Head of caudate nucleus (tissue), 42 donors: ENCODE measurements at regions not wholly inside any gene's neighbourhood (a gene's known extent, or its start where the extent isn't known, plus 50 kb on each side); places are given as distances from the start of the nearest gene placed in this dataset.

Experiments
- DNase-seq, 42 donors: peaks; one replicate each; pipeline versions ENCODE4 v3.0.0 to v3.0.0-alpha.2; 2020 to 2021; ENCODE audit warnings: mixed read lengths in 7 of 42
- intact Hi-C: fragments of 100-400 bp; cut with DNase I; formaldehyde crosslinking; loops from one replicate; pipeline ENCODE4 v1.15.0; 2022

DNA sequence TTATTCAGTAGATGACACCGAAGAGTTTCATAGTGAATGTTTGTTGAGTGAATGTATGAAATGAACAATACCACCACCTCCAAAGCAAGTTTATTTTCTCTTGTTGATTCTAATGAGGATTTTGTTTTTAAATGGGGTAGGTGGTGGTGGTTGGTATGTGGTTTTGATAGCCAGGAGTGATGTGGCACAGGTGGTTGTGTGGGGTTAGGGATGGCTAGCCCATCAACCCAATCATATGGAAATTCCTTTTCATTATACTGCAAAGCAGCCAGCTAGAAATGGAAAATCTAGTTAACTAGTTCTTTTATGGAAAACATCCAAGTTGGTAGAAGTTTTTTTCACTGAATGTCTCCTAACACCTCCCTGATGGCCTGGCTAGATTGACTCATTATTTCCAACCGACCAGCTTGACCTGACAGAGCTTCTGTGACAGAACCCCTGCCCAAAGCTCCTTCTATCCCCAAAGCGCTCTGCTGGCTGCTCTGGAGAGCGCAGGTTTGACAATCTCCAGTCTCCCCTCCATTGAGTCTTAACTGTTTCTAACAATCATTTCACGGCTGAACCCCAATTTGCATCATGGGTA is 376.9 kb downstream of the MTX2 start:
- intact Hi-C loops = no loop called here
- no peak for DNase-seq

DNA sequence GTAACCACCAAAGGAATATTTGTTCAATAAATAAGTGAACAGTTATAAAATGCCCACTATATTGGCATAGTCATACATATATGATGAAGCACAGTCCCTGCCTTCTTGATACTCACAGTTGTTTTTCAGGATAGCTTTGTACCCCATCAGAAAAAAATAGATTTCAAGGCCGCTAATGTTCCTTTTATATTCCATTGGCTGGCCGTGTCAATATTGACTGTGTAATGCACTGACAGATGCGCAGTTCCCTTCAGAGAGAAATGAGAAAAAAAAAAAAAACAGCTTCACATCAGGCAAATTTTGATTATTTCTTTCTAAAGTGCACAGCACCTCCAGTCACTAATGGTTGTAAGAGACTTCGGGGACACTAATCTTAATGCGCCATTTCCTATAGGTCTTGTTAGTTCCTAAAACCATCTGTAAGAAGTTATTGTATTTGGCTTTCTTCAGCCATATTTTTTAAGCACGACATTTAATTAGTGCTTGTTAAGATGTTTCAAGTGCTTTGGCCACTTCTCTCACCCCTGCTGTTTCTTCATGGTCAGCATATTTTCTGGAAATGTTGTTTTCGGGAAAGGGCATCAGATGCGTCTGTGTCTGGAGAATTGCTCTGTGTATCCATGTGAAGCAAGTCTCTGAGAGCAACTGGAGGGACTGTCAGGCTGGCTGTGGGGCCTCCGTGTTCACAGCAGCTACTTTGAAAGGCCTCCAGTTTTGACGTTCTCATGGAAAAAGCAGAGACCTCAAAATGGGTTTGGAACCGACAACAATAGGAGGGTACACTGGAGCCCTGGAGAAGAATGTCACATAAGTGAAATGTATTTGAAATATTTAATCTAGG is 378.3 kb downstream of the MTX2 start:
- intact Hi-C loops = no loop called here
- no peak for DNase-seq

DNA sequence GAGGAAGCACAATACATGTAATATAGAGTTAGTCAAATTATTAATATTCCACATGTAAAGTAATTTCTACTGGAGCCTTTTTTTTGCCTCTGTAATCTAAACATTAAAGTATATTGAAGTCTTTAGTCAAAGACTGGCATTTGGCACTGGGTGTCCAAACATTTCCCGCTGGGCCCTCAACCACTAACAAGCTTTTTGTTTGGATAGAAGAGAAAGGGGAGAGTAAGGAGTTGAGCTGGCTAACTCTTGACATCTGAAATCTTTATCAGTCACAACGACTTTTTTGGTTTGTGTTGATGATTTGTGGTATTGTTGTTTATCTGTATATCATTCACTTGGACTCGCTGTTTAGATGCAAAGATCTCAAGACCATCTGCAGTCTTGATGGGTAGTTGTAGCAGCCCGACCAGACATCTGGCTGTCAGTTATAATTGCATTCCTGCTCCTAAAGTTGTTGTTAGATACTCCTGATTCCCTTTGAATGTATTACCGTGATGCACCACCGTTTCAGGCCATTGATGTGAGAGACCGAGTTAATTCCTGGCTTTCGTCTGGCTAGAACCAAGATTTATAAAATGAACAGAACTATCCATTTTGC is 379.6 kb downstream of the MTX2 start:
- intact Hi-C loops = no loop called here
- no peak for DNase-seq

- no peak for DNase-seq
- intact Hi-C loops = loop anchor here (10.0 kb wide), 1 partner anchor 165 kb away; no protein-coding TSS in a partner anchor
These were observed 381.0 kb downstream of the MTX2 start for GRCh38 chr2:176650104-176650837.

- DNase-seq = no peak
- intact Hi-C loops = loop anchor here (10.0 kb wide), 1 partner anchor 164 kb away; no protein-coding TSS in a partner anchor
These were observed 381.8 kb downstream of the MTX2 start for GRCh38 chr2:176650838-176651555.

DNA sequence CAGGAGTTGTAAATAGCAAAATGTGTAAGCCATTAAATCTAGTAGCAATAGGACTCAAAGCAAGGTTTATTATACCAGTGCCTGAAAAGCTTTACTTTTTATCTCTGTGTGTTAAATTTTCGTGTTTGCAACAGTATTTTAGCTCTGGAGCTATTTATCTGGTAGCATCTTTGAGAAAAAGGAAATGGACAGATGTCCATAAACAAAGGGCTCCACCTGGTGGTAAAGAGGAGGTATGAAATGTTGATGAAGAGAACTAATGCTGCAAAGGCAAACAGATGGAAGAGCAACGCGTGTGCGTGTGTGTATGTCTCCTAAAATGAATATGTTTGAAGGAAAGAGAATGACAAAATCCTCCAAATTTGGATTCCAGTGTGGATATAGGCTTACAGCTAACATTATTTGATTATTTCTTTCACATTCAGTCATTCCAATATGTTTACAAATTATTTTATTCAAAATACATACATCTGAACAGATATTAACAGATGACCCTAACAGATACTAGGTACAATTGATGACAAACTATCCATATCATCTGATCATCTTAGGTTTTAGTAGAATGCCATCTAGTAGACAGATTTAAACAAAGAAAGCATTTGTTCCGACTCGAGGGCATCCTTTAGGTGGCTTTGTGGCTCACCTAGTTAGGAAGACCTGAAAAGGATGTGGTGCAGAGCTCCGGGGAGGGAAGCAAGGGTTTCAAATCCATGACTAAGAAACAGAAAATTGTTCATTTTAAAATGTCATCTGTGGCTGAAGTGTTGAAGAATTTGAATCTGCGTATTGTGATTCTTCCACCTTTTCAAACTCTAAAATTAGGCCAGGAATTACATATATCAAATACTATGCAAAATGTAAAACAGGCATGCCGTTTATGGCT is 383.3 kb downstream of the MTX2 start:
- intact Hi-C loops = loop anchor here (10.0 kb wide), 1 partner anchor 162 kb away; no protein-coding TSS in a partner anchor
- DNase-seq = peak in 11 of 42 donors; percentile 12 to 53 (median 28)

GRCh38 chr2:176653479-176654443 is 384.5 kb downstream of the MTX2 start:
- intact Hi-C loops = loop anchor here (10.0 kb wide), 1 partner anchor 161 kb away; no protein-coding TSS in a partner anchor
- DNase-seq = peak; percentile 19 to 77 (median 49)

DNA sequence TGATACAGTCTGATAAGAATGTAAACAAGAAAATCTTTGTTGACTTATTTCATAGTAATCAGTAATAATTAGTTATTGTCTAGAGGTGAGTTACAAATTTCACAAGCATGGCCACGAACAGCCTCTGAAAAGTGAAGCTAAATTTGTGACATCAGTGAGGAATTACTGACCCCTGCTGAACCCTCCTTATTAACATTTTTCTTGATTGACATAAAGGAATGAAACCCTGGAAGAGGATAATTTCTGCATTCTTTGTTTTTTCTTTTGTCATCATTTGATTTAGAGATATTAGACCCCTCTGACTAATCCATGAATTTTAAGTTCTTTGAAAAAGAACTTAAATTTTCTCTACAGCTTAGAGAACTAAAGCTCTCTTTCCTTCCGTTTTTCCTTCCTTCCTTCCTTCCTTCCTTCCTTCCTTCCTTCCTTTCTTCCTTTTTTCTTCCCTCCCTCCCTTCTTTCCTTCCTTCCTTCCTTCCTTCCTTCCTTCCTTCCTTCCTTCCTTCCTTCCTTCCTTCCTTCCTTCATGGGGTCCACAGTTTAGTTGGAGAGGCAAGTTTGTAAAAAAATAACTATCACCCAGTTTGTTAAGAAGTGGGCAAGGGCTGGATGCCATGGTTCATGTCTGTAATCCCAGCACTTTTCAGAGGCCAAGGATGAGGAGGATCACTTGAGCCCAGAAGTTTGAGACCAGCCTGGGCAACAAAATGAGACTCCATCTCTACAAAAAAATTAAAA is 387.0 kb downstream of the MTX2 start:
- no peak for DNase-seq
- intact Hi-C loops = loop anchor here (10.0 kb wide), 1 partner anchor 159 kb away; no protein-coding TSS in a partner anchor

DNA sequence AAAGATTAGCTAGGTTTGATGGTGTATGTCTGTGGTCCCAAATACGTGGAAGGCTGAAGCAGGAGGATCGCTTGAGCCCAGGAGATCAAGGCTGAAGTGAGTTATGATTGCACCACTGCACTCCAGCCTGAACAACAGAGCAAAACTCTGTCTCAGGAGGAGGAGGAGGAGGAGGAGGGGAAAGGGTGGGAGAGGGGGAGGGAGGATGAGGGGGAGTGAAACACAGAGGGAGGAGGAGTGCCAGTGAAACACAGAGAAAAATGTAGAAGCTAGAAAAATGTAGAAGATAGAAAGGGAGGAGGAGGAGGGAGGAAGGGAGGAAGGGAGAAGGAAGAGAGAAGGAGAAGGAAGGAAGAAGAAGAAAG is 387.5 kb downstream of the MTX2 start:
- intact Hi-C loops = loop anchor here (10.0 kb wide), 1 partner anchor 158 kb away; no protein-coding TSS in a partner anchor

DNA sequence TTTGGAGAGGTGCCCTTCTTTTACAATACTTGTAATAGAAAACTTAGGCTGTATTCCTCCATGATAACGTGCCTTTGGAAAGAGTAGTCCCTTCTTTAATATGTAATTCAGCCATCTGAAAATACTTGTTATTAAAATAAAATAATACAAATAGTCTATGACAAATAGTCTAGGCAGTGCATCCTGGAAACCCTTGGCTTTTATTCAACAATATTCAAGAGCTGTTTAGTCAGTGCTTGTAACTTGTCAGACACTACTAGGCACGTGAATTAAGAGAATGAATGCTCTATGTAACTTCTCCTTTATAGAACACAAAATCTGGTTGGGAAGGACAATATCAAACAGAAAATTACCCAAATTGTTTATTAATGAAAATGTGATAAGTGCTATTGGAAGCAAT is 388.2 kb downstream of the MTX2 start:
- no peak for DNase-seq
- intact Hi-C loops = loop anchor here (10.0 kb wide), 1 partner anchor 157 kb away; no protein-coding TSS in a partner anchor

More for the DNA sequence above, 387.5 kb downstream of the MTX2 start:
- DNase-seq = no peak

DNA sequence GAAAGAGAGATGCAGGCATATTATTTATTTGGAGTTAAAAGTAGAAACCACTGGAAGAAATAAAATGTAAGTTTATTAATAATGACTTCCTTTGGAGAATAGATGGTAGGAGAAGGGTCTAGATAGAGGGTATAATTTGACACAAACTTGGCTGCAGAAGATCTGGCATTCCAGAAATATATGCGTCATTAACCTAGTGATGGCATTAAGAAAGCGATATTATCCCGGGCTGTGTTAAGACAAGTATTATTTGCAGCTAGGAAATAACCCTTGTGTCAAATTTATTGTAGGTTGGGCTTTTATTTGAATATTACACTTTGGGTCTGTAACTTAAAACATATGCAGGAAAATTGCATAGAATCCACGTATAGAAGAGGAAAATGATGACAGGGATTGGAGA is 389.5 kb downstream of the MTX2 start:
- no peak for DNase-seq
- intact Hi-C loops = loop anchor here (10.0 kb wide), 1 partner anchor 156 kb away; no protein-coding TSS in a partner anchor

- no peak for DNase-seq
- intact Hi-C loops = no loop called here
These were observed 393.5 kb downstream of the MTX2 start for GRCh38 chr2:176662753-176663152.

- no peak for DNase-seq
- intact Hi-C loops = no loop called here
These were observed 395.2 kb downstream of the MTX2 start for GRCh38 chr2:176664478-176664877.

- DNase-seq = no peak
- intact Hi-C loops = no loop called here
These were observed 395.8 kb downstream of the MTX2 start for GRCh38 chr2:176665086-176665485.

GRCh38 chr2:176668912-176669311 is 399.7 kb downstream of the MTX2 start:
- intact Hi-C loops = no loop called here
- no peak for DNase-seq
